Natural killer cell (primary cell): ENCODE measurements at regions not wholly inside any gene's neighbourhood (a gene's known extent, or its start where the extent isn't known, plus 50 kb on each side); places are given as distances from the start of the nearest gene placed in this dataset.

Source experiments
- ATAC-seq, 3 donors: fragments of 150-1000 bp in 2 of 3; fragments of 200-7000 bp in 1 of 3; cut with Tn5 transposase; 1 replicate in 1 of 3; 2 replicates in 2 of 3; pipeline ENCODE4 v1.10.0; 2021; ENCODE audit warnings: mild to moderate bottlenecking in 2 of 3, moderate library complexity in 2 of 3
- DNase-seq, 2 donors: peaks; one replicate each; pipeline versions ENCODE4 v3.0.0 to v3.0.0-alpha.2; 2013 to 2021; ENCODE audit warnings: mixed read lengths in 1 of 2
- H3K27ac ChIP-seq: one replicate; pipeline ENCODE4 v1.5.1; 2013; ENCODE audit warnings: mild to moderate bottlenecking, low read length
- H3K27me3 ChIP-seq: one replicate; pipeline ENCODE4 v1.6.1; 2013; ENCODE audit warnings: low read length; ENCODE audit not compliant: control insufficient read depth, insufficient read depth
- H3K36me3 ChIP-seq: one replicate; pipeline ENCODE4 v1.6.1; 2013; ENCODE audit warnings: low read length; ENCODE audit not compliant: control insufficient read depth, insufficient read depth
- H3K4me1 ChIP-seq: one replicate; pipeline ENCODE4 v1.6.1; 2013; ENCODE audit warnings: low read length; ENCODE audit not compliant: control insufficient read depth, insufficient read depth
- H3K4me3 ChIP-seq: one replicate; pipeline ENCODE4 v1.5.1; 2013; ENCODE audit warnings: low read length
- H3K9me3 ChIP-seq: one replicate; pipeline ENCODE4 v1.6.1; 2013; ENCODE audit warnings: low read length; ENCODE audit not compliant: control insufficient read depth, insufficient read depth
- H3K27ac Mint-ChIP-seq, 2 donors: one replicate each; pipeline ENCODE4 v1.8.0; 2022; ENCODE audit warnings: mild to moderate bottlenecking in 2 of 2, mixed read lengths in 2 of 2, moderate library complexity in 1 of 2
- H3K27me3 Mint-ChIP-seq, 2 donors: one replicate each; pipeline ENCODE4 v1.8.0; 2022; ENCODE audit warnings: low read depth in 2 of 2, mixed read lengths in 2 of 2
- H3K36me3 Mint-ChIP-seq: one replicate; pipeline ENCODE4 v1.8.0; 2022; ENCODE audit warnings: mixed read lengths
- H3K4me1 Mint-ChIP-seq, 2 donors: one replicate each; pipeline ENCODE4 v1.8.0; 2022; ENCODE audit warnings: mixed read lengths in 2 of 2
- H3K4me3 Mint-ChIP-seq: one replicate; pipeline ENCODE4 v1.8.0; 2022; ENCODE audit warnings: mild to moderate bottlenecking, moderate library complexity, mixed read lengths
- H3K9me3 Mint-ChIP-seq, 2 donors: one replicate each; pipeline ENCODE4 v1.8.0; 2022; ENCODE audit warnings: mixed read lengths in 2 of 2
- WGBS: methylation state at CpG from one replicate; pipeline ENCODE4 v1.1.7; 2013; ENCODE audit warnings: missing lambda C conversion rate; ENCODE audit not compliant: insufficient coverage; 5-methylcytosine and 5-hydroxymethylcytosine counted together
- intact Hi-C: fragments of 100-400 bp; cut with micrococcal nuclease; formaldehyde crosslinking; loops from one replicate; pipeline ENCODE4 v1.14.2; 2022
- TF ChIP-seq, protein P1 (sequence below): fragments of 200-600 bp; IDR thresholded peaks from one replicate; pipeline ENCODE4 v1.8.0; 2022; ENCODE audit warnings: antibody characterized with exemption

DNA sequence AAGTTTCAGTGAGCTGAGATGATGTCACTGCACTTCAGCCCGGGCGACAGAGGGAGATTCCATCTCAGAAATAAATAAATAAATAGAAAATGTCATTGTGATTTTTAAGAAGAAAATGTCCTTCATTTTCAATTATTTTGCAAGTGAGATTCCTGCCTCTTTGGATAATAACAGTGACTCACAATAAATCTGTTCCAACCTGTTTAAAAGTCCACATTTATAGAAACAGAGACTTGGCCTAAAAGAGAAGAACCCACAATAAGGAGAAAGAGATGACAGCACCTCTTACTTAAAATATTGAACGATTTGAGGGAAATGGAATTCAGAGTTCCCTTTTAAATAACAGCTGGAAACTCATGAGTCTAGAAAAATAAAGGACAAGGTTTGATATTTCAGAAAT, 373.4 kb upstream of the NOX3 start:
- no peaks in the 10 kb centered on the region for H3K9me3 ChIP-seq
- H3K27ac Mint-ChIP-seq = no peak overlapping the region
- intact Hi-C loops = no loop called here
- H3K27me3 Mint-ChIP-seq = no peaks in the 10 kb centered on the region
- H3K36me3 ChIP-seq = no peaks in the 10 kb centered on the region
- H3K4me3 ChIP-seq = no peak overlapping the region
- ATAC-seq = no peak
- H3K4me1 Mint-ChIP-seq = no peaks in the 10 kb centered on the region
- H3K36me3 Mint-ChIP-seq = no peaks in the 10 kb centered on the region
- DNase-seq = no peak
- H3K4me1 ChIP-seq = no peaks in the 10 kb centered on the region
- no CpG with 5 or more reads among the region's 3 CpGs for WGBS
- TF ChIP-seq, protein P1, sequence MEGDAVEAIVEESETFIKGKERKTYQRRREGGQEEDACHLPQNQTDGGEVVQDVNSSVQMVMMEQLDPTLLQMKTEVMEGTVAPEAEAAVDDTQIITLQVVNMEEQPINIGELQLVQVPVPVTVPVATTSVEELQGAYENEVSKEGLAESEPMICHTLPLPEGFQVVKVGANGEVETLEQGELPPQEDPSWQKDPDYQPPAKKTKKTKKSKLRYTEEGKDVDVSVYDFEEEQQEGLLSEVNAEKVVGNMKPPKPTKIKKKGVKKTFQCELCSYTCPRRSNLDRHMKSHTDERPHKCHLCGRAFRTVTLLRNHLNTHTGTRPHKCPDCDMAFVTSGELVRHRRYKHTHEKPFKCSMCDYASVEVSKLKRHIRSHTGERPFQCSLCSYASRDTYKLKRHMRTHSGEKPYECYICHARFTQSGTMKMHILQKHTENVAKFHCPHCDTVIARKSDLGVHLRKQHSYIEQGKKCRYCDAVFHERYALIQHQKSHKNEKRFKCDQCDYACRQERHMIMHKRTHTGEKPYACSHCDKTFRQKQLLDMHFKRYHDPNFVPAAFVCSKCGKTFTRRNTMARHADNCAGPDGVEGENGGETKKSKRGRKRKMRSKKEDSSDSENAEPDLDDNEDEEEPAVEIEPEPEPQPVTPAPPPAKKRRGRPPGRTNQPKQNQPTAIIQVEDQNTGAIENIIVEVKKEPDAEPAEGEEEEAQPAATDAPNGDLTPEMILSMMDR = no peak
- peaks cover 0 to 2% of the 10 kb centered on the region in 2 donors for H3K9me3 Mint-ChIP-seq
- H3K27ac ChIP-seq = no peak overlapping the region
- no peaks in the 10 kb centered on the region for H3K27me3 ChIP-seq
- H3K4me3 Mint-ChIP-seq = no peak overlapping the region

DNA sequence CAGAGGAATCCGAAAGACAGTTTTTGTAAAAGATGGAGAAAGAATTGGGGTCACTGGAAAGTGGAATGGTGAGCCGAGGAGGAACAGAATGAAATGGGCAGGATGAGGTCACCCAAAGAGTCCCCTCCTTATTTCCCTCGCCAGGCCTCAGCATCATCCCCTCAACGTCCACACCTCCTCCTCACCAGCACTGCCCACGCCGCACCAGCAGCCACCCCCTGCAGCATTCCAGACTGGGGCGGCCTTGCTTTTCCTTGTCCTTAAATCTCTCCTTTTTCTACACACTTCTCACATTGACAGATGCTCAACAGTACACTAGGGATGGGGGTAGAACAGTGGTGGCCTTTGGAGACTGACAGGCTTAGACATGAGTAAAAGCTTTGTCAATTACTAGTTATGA, 363.1 kb upstream of the NOX3 start:
- H3K36me3 ChIP-seq = no peaks in the 10 kb centered on the region
- Mint-ChIP-seq H3K27me3 (no peaks in the 10 kb centered on the region), H3K4me3 (no peak overlapping the region), H3K4me1 (no peaks in the 10 kb centered on the region), H3K36me3 (no peaks in the 10 kb centered on the region), H3K9me3 (peaks cover 8 to 11% of the 10 kb centered on the region in 2 donors), H3K27ac (no peak overlapping the region)
- H3K27me3 ChIP-seq = no peaks in the 10 kb centered on the region
- ATAC-seq = no peak
- 97% methylated on average over 6 of the region's 7 CpGs for WGBS
- H3K27ac ChIP-seq = no peak overlapping the region
- no peaks in the 10 kb centered on the region for H3K4me1 ChIP-seq
- intact Hi-C loops = no loop called here
- TF ChIP-seq, protein P1 = no peak
- no peak for DNase-seq
- H3K9me3 ChIP-seq = no peaks in the 10 kb centered on the region
- no peak overlapping the region for H3K4me3 ChIP-seq

DNA sequence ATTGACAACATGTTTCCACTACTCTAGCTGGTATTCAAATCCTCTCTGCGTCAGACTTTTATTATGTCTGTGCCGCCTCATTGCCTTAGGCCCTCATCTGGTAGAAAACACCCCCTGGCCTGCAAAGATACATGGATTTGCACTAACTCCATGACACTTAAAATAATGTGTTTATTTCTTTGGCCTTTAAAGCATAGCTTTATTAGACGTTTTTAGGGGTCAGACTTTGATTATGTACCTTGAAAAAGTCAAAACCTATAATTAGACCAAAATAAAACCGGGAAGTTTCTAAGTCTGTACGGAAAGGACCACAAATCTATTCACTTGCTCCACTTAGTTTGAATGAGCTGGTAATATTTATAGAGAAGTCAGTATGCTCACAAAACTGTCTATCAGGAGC, 357.9 kb upstream of the NOX3 start:
- Mint-ChIP-seq H3K27me3 (no peaks in the 10 kb centered on the region), H3K4me3 (no peak overlapping the region), H3K36me3 (no peaks in the 10 kb centered on the region), H3K4me1 (no peaks in the 10 kb centered on the region), H3K27ac (no peak overlapping the region), H3K9me3 (peaks cover 5% of the 10 kb centered on the region in 2 donors)
- Histone ChIP-seq H3K9me3 (no peaks in the 10 kb centered on the region), H3K27me3 (no peaks in the 10 kb centered on the region), H3K27ac (no peak overlapping the region), H3K36me3 (no peaks in the 10 kb centered on the region), H3K4me1 (no peaks in the 10 kb centered on the region), H3K4me3 (no peak overlapping the region)
- WGBS = 76% methylated on average over 4 of the region's 5 CpGs
- intact Hi-C loops = no loop called here
- TF ChIP-seq, protein P1 = no peak
- DNase-seq (no peak), ATAC-seq (no peak)

DNA sequence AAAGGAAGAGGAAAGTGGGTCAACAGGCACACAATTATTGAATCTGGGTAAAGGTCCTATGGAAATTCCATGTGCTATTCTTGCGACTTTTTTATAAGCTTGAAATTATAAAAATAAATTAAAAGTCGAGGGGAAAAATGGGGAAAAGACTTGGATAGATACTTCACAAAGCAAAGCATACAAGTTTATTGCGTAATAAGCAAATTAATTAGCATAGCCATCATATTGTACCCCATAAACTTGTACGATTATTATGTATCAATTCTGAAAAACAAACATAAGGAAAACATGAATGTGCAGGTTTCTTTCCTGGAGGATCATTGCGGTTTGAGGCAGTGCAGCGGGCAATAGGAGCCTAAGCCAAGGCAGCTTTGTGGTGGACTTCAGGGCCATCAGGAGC, 351.6 kb upstream of the NOX3 start:
- Mint-ChIP-seq H3K9me3 (peaks cover 0 to 6% of the 10 kb centered on the region in 2 donors), H3K27ac (no peak overlapping the region), H3K4me3 (no peak overlapping the region), H3K4me1 (no peaks in the 10 kb centered on the region), H3K36me3 (no peaks in the 10 kb centered on the region), H3K27me3 (no peaks in the 10 kb centered on the region)
- Histone ChIP-seq H3K36me3 (no peaks in the 10 kb centered on the region), H3K27ac (no peak overlapping the region), H3K4me1 (no peaks in the 10 kb centered on the region), H3K27me3 (no peaks in the 10 kb centered on the region), H3K9me3 (no peaks in the 10 kb centered on the region), H3K4me3 (no peak overlapping the region)
- intact Hi-C loops = no loop called here
- 93% methylated on average over 4 of the region's 6 CpGs for WGBS
- no peak for ATAC-seq
- no peak for DNase-seq
- TF ChIP-seq, protein P1 = no peak
